Left ventricle myocardium inferior (tissue), 1 donor: ENCODE measurements at regions not wholly inside any gene's neighbourhood (a gene's known extent, or its start where the extent isn't known, plus 50 kb on each side); places are given as distances from the start of the nearest gene placed in this dataset.

Experiments
- DNase-seq: peaks from one replicate; pipeline ENCODE4 v3.0.0-alpha.2; 2020
- H3K27ac ChIP-seq: fragments of 200-600 bp; replicated peaks from 2 replicates; pipeline ENCODE4 v1.8.0; 2021
- H3K27me3 ChIP-seq: fragments of 200-600 bp; 2 replicates; pipeline ENCODE4 v1.8.0; 2021; ENCODE audit warnings: low read depth
- H3K36me3 ChIP-seq: fragments of 200-600 bp; 2 replicates; pipeline ENCODE4 v1.8.0; 2021
- H3K4me1 ChIP-seq: fragments of 200-600 bp; 2 replicates; pipeline ENCODE4 v1.8.0; 2021
- H3K4me3 ChIP-seq: fragments of 200-600 bp; 2 replicates; pipeline ENCODE4 v1.8.0; 2021; ENCODE audit warnings: mild to moderate bottlenecking, moderate library complexity
- H3K9me3 ChIP-seq: fragments of 200-600 bp; replicated peaks from 2 replicates; pipeline ENCODE4 v1.8.0; 2021
- CTCF ChIP-seq: fragments of 200-600 bp; IDR thresholded peaks from 2 replicates; pipeline ENCODE4 v1.8.0; 2021; ENCODE audit warnings: antibody characterized with exemption, mild to moderate bottlenecking, borderline replicate concordance
- intact Hi-C: fragments of 100-400 bp; cut with micrococcal nuclease; formaldehyde crosslinking; loops from one replicate; pipeline ENCODE4 v1.11.0; 2022
- donor health status: DM: no; HTN: yes; CAD: no; lungs with severe emphysema.

GRCh38 chr5:165228184-165228583 lies 1722.8 kb downstream of the MAT2B start:
- Histone ChIP-seq H3K27me3 (no peaks in the 10 kb centered on the region), H3K9me3 (no peaks in the 10 kb centered on the region), H3K27ac (no peak overlapping the region), H3K4me1 (no peaks in the 10 kb centered on the region), H3K36me3 (no peaks in the 10 kb centered on the region), H3K4me3 (no peak overlapping the region)
- intact Hi-C loops: no loop called here
- TF ChIP-seq CTCF: no peak
- DNase-seq: no peak

GRCh38 chr5:165231821-165232508 lies 1726.5 kb downstream of the MAT2B start:
- H3K36me3 ChIP-seq: no peaks in the 10 kb centered on the region
- no peak overlapping the region for H3K4me3 ChIP-seq
- TF ChIP-seq CTCF: no peak
- H3K9me3 ChIP-seq: peaks cover 11% of the 10 kb centered on the region
- H3K27ac ChIP-seq: no peak overlapping the region
- intact Hi-C loops: no loop called here
- H3K27me3 ChIP-seq: no peaks in the 10 kb centered on the region
- no peak for DNase-seq
- H3K4me1 ChIP-seq: no peaks in the 10 kb centered on the region

GRCh38 chr5:165232509-165233028 lies 1727.2 kb downstream of the MAT2B start:
- Histone ChIP-seq H3K4me3 (no peak overlapping the region), H3K27me3 (no peaks in the 10 kb centered on the region), H3K27ac (no peak overlapping the region), H3K36me3 (no peaks in the 10 kb centered on the region), H3K9me3 (peaks cover 11% of the 10 kb centered on the region), H3K4me1 (no peaks in the 10 kb centered on the region)
- TF ChIP-seq CTCF: no peak
- intact Hi-C loops: no loop called here
- no peak for DNase-seq

GRCh38 chr5:165241811-165242210 lies 1736.4 kb downstream of the MAT2B start:
- intact Hi-C loops: no loop called here
- DNase-seq: no peak
- no peaks in the 10 kb centered on the region for H3K27me3 ChIP-seq
- H3K4me3 ChIP-seq: no peak overlapping the region
- TF ChIP-seq CTCF: no peak
- no peaks in the 10 kb centered on the region for H3K9me3 ChIP-seq
- H3K36me3 ChIP-seq: no peaks in the 10 kb centered on the region
- no peak overlapping the region for H3K27ac ChIP-seq
- H3K4me1 ChIP-seq: no peaks in the 10 kb centered on the region

- Histone ChIP-seq H3K27me3 (no peaks in the 10 kb centered on the region), H3K4me1 (no peaks in the 10 kb centered on the region), H3K27ac (no peak overlapping the region), H3K4me3 (no peak overlapping the region), H3K36me3 (no peaks in the 10 kb centered on the region), H3K9me3 (no peaks in the 10 kb centered on the region)
- TF ChIP-seq CTCF: no peak
- DNase-seq: no peak
- intact Hi-C loops: no loop called here
Observed at GRCh38 chr5:165242646-165243045, 1737.2 kb downstream of the MAT2B start.
